GM21381 (cell line): ENCODE measurements at regions not wholly inside any gene's neighbourhood (a gene's known extent, or its start where the extent isn't known, plus 50 kb on each side); places are given as distances from the start of the nearest gene placed in this dataset.

Experiments
- ATAC-seq: cut with Tn5 transposase; IDR thresholded peaks from one replicate; pipeline ENCODE4 v1.9.1; 2021; ENCODE audit warnings: mild to moderate bottlenecking, moderate library complexity; ENCODE audit not compliant: unreplicated experiment

- no peak for ATAC-seq
These were observed 528.3 kb upstream of the ATXN8OS start for GRCh38 chr13:69579351-69579750.

DNA sequence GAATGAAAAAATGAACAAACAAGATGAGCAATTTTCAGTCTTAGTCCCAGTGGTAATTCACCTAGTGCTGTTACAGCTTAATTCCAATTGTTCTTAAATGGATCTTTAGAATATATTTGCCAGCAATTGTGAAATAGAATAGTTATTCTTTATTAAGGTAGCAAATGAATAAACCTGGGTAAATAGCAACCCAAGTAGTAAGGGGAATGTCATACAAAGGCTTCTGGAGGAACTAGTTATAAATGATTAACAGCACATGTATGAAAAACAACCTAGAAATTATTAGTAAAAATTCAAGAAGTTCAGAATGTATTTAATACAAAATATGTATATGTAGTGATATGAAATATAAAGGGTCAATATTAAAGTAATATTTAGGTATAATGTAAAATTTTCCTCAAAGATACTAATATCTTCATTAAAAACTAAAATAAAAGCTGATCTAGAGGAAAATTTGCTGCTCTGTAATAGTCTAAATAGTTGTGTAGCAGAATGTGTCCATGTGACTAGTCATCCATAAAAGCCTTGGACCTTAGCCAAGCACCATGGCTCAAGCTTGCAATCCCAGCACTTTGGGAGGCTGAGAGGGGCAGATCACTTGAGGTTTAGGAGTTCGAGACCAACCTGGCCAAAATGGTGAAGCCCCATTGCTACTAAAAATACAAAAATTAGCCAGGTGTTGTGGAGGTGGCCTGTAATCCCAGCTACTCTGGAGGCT is 535.9 kb upstream of the ATXN8OS start:
- ATAC-seq: no peak

DNA sequence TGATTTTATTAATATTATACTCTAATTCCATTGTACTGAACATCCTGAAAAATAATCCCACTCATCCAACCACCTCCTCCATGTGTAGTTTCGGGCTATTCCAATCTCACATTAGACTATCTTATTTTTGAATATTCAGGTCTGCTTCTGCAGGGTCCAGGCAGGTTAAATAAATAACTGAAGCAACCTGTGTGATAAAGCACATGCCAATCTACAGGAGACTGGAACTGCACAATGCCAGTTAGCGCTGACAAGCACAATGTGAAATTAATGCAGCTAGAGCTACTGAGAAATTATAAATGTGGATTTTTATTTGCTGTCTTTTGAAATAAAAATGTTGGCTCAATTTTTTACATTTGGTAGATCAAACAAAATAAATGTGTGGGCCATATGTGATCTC is 540.1 kb upstream of the ATXN8OS start:
- ATAC-seq: no peak

GRCh38 chr13:69566104-69566716 is 541.4 kb upstream of the ATXN8OS start:
- ATAC-seq: no peak

DNA sequence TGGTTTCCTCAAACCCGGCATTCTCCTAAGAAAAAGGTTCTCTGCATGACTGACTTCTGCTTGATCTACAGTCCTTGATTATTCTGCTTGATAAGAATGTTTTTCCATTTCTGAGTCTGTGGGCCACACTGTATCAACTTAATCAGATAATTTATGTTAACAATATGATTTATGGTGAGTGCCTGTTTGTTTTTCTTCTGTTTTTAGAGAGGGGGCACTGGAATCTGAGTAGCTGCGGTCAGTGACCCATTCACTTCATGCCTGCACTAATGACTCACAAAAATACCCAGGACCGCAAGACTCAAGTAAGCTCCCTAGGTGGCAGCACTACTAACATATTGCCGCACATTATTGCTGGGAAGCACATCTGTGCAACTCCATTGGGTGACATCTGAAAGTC is 542.3 kb upstream of the ATXN8OS start:
- ATAC-seq: no peak

- ATAC-seq: no peak
These were observed 551.0 kb upstream of the ATXN8OS start for GRCh38 chr13:69556540-69557196.

DNA sequence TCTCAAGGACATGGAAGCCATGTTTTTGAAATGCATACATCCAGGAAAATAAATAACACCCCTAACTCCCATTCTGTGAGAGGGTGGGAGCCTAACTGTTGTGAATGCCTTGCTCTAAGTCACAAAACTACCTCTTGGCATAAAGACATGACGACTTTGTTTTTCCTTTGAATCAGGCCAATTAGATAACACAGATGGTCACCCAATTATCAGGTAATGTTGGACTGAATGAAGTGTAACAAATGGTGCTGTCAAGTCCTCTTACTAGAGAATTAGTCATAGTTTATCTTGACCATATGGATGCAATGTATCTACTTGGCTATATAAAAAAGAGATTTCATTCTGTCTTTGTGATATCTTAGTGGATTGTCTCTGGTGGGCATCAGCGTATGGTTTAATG is 553.6 kb upstream of the ATXN8OS start:
- ATAC-seq: no peak

GRCh38 chr13:69551193-69551592 is 556.4 kb upstream of the ATXN8OS start:
- ATAC-seq: no peak

DNA sequence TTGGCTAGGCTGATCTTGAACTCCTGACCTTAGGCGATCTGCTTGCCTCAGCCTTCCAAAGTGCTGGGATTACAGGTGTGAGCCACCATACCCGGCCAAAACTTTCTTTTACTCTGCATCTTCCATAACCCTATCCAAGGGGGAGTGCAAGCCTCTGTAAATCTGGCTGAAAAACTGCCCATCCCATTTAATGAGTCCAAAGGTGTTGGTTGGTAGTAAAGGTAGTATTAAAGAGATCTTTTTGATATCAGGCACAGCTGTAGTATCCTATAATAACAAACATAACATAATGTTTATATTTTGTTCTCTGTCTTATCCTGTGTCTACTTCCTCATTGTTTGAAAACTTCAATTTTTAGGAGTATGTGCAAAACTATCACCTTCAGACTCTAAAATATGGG is 559.8 kb upstream of the ATXN8OS start:
- ATAC-seq: no peak

DNA sequence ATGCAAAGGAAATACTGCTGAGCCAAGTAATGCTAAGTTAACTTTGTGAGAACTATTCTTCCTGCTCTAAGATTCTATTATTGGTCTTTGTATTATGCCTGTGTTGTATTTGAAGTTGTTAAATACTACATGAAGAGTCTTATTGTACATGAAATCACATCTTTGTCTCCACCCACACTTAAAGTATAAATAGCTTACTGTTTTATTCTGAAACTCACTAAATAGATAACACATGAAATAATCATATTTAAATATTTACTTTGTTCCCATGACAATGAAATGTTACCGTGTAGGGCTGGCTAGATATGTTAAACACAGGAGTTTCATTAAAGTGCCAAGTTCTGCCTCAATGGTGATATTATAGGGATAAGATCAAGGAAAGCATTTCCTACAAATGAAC is 562.1 kb upstream of the ATXN8OS start:
- ATAC-seq: no peak

DNA sequence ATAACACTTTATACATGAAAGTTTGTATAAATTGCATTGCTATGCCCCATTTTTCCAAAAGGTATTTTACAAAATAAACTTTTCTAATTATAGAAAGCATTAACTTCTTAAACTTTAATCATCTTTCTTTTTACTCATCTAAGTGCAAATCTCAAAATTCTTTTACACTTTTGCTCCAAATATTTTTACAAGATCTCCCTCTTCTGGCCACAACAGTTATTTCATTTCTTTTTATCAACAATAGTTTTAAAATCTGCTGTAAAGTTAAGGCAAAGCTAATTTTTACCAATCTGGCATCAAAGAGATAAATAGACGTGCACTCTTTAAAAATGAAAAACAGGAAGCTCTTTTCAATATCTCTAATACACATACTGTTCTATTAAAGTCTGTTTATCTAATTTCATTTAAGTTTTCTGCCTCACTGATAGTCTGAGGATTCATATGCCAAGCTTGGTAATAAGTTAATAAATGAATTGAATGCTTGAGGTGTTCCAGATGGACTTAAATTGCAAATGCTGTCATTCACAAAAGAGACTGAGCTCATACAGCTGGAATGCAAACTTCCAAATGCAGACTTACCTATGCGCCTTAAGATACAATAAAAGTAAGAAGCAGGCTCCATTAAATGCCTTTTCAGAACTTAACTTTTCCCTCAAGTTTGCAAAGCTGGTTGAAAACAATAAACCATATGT is 583.0 kb upstream of the ATXN8OS start:
- no peak for ATAC-seq

GRCh38 chr13:69496981-69497380 is 610.6 kb upstream of the ATXN8OS start:
- no peak for ATAC-seq

GRCh38 chr13:69495096-69495495 is 612.5 kb upstream of the ATXN8OS start:
- ATAC-seq: no peak

- no peak for ATAC-seq
These were observed 620.0 kb upstream of the ATXN8OS start for GRCh38 chr13:69487576-69487975.

DNA sequence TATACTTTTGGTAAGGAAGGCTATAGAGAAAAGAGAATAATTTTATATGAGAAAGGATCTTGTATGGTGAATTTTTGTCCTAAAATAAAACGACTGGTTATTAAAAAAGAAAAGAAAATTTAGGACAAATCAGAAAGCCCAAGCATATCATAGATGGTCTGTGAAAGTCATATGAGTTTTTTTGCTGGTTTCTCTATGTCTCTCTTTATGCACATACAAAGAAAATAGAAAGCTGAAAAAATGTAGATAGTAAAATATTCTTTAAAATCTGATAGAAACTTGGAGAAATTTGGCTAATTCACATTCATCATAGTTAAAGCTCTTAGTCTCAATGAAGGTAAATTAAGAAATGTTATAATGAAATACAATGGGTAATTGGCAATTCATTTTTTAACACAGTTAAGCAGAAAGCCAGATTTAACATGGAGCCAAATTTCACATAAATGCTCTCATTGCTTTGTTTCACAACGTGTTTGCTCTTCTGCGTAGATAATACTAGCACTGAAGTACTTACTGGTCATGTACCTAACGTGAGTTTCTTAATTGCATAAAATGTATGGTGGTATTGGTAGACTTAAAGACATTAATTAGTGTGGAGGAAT is 621.5 kb upstream of the ATXN8OS start:
- ATAC-seq: no peak

DNA sequence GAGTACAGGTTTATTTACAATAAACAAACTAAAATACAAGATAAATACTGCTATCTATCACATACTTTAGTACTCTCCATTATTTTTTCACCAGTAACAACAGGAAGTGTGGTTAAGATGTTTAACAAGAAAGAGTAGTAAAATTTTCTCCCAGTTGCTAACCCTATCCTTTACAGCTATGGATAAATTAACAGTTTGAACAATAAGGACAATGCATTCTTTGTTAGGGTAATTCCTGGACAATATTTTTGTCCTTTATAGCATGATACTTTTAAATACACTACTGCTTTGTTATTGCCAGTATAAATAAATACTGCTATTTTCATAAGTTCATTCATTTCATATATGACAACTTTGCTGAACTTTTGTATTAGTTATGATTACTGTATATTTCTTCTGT is 630.2 kb upstream of the ATXN8OS start:
- ATAC-seq: no peak

DNA sequence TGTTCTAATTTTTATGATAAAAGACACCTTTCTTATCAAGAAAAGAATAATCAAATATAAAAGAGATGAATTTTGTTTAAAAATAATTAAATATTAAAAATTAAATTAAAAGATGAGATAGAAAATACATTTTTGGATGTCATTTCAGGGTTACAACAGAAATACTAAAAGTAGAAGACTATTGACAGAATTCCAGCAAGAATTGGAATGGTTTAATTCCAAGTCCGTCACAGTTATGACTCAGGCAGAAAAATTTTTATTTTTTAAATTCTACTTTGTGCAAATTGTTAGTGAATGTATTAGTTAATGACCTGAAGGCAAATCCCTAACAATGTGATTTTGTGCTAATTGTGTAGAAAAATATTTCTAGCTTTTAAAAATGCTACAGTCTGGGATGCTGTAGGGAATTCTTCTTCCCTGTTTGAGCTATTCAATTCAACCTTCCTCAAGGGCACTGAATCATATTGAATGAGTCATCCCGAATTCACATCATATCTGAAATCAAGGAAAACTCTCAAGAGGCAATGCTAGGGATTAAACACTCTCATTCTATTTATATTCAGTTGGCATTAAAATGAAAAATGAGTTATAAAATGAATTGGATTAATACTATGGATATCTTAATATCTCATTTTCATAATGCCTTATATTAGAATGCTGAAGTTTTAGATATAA is 633.5 kb upstream of the ATXN8OS start:
- no peak for ATAC-seq

DNA sequence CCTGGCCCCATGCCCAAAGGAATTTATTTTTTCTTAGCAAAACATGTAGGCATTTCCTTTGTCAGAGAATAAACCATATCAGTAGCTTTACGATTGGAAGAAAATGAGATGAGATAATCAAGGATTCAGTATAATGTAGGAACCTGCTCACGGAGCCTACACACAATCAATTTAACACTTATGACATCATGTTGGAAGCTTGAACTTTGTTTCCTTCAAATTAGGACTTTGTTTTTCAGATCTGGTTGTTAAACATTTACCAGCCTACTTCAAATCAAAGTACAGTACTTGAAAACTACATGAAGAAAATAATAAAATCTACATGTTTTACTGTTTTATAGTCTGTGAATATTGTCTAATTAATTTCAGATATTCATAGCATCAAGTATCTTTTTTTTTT is 639.0 kb upstream of the ATXN8OS start:
- no peak for ATAC-seq

DNA sequence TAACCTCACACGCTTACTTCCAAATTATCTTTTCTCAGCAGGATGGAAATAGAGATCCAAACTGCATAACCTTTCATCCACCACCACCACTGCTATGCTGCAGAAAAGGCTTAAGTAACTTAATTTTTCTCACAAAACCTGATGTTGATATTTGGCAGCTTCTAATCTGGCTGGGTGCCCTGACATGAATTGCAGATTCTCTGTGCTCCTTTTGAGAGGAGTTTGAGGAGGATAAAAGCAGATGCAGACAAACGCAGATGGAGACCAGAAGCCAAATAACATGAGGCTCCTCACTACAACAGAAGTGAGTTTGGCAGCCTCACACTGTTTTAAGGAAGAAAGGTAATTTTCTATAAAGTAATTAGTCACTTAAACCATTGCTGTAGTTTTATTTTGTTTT is 646.2 kb upstream of the ATXN8OS start:
- ATAC-seq: no peak

GRCh38 chr13:69459346-69459745 is 648.3 kb upstream of the ATXN8OS start:
- no peak for ATAC-seq

- ATAC-seq: no peak
These were observed 649.6 kb upstream of the ATXN8OS start for GRCh38 chr13:69458013-69458412.
